Upper lobe of right lung (tissue), 1 donor: ENCODE measurements at regions not wholly inside any gene's neighbourhood (a gene's known extent, or its start where the extent isn't known, plus 50 kb on each side); places are given as distances from the start of the nearest gene placed in this dataset.

Source experiments
- ATAC-seq: fragments of 200-7000 bp; cut with Tn5 transposase; one replicate; pipeline ENCODE4 v1.9.1; 2020; ENCODE audit warnings: mild to moderate bottlenecking, moderate library complexity
- DNase-seq: peaks from one replicate; pipeline ENCODE4 v3.0.0-alpha.2; 2020
- H3K27ac ChIP-seq: fragments of 200-600 bp; one replicate; pipeline ENCODE4 v1.8.0; 2022
- H3K27me3 ChIP-seq: fragments of 200-600 bp; one replicate; pipeline ENCODE4 v1.8.0; 2022; ENCODE audit warnings: mild to moderate bottlenecking
- H3K36me3 ChIP-seq: fragments of 200-600 bp; one replicate; pipeline ENCODE4 v1.8.0; 2022
- H3K4me1 ChIP-seq: fragments of 200-600 bp; one replicate; pipeline ENCODE4 v1.8.0; 2022
- H3K4me3 ChIP-seq: fragments of 200-600 bp; one replicate; pipeline ENCODE4 v1.8.0; 2022; ENCODE audit warnings: mild to moderate bottlenecking
- H3K9me3 ChIP-seq: fragments of 200-600 bp; one replicate; pipeline ENCODE4 v1.8.0; 2022
- CTCF ChIP-seq: fragments of 200-600 bp; IDR thresholded peaks from one replicate; pipeline ENCODE4 v1.8.0; 2022; ENCODE audit warnings: antibody characterized with exemption
- intact Hi-C: fragments of 100-400 bp; cut with DNase I; formaldehyde crosslinking; loops from one replicate; pipeline ENCODE4 v1.11.0; 2022
- donor health status: DM: no; HTN: yes; CAD: no; lungs with severe emphysema.

GRCh38 chr2:224278531-224278930, 123.4 kb downstream of the FAM124B start:
- no peaks in the 10 kb centered on the region for H3K4me1 ChIP-seq
- H3K27me3 ChIP-seq = no peaks in the 10 kb centered on the region
- H3K27ac ChIP-seq = no peak overlapping the region
- ATAC-seq (no peak), DNase-seq (no peak)
- intact Hi-C loops = no loop called here
- no peak overlapping the region for H3K4me3 ChIP-seq
- TF ChIP-seq CTCF = no peak
- H3K9me3 ChIP-seq = no peaks in the 10 kb centered on the region
- no peaks in the 10 kb centered on the region for H3K36me3 ChIP-seq

GRCh38 chr2:224276251-224276650, 125.7 kb downstream of the FAM124B start:
- H3K27me3 ChIP-seq = no peaks in the 10 kb centered on the region
- H3K27ac ChIP-seq = no peak overlapping the region
- H3K4me1 ChIP-seq = no peaks in the 10 kb centered on the region
- intact Hi-C loops = no loop called here
- no peak for TF ChIP-seq CTCF
- no peaks in the 10 kb centered on the region for H3K9me3 ChIP-seq
- H3K36me3 ChIP-seq = no peaks in the 10 kb centered on the region
- ATAC-seq (no peak), DNase-seq (no peak)
- no peak overlapping the region for H3K4me3 ChIP-seq

- Histone ChIP-seq H3K27me3 (no peaks in the 10 kb centered on the region), H3K27ac (no peak overlapping the region), H3K36me3 (no peaks in the 10 kb centered on the region), H3K9me3 (no peaks in the 10 kb centered on the region), H3K4me3 (no peak overlapping the region), H3K4me1 (no peaks in the 10 kb centered on the region)
- no peak for TF ChIP-seq CTCF
- intact Hi-C loops = no loop called here
- ATAC-seq (no peak), DNase-seq (no peak)
These were observed 129.5 kb downstream of the FAM124B start for GRCh38 chr2:224272237-224272910.

GRCh38 chr2:224271617-224272236, 130.2 kb downstream of the FAM124B start:
- no peaks in the 10 kb centered on the region for H3K4me1 ChIP-seq
- no peak for TF ChIP-seq CTCF
- H3K9me3 ChIP-seq = no peaks in the 10 kb centered on the region
- intact Hi-C loops = no loop called here
- H3K36me3 ChIP-seq = no peaks in the 10 kb centered on the region
- ATAC-seq = no peak
- no peak overlapping the region for H3K27ac ChIP-seq
- DNase-seq = no peak
- no peak overlapping the region for H3K4me3 ChIP-seq
- no peaks in the 10 kb centered on the region for H3K27me3 ChIP-seq

- H3K27me3 ChIP-seq = no peaks in the 10 kb centered on the region
- intact Hi-C loops = no loop called here
- H3K4me3 ChIP-seq = no peak overlapping the region
- H3K9me3 ChIP-seq = no peaks in the 10 kb centered on the region
- no peaks in the 10 kb centered on the region for H3K4me1 ChIP-seq
- TF ChIP-seq CTCF = no peak
- no peak overlapping the region for H3K27ac ChIP-seq
- ATAC-seq (peak; percentile 58), DNase-seq (no peak)
- H3K36me3 ChIP-seq = no peaks in the 10 kb centered on the region
These were observed 133.5 kb downstream of the FAM124B start for GRCh38 chr2:224268441-224268840.
